NCI-H524 treated with DMSO at 0.1 percent for 48 hours (cell line): ENCODE measurements at regions not wholly inside any gene's neighbourhood (a gene's known extent, or its start where the extent isn't known, plus 50 kb on each side); places are given as distances from the start of the nearest gene placed in this dataset.

Experiments
- DNase-seq: peaks from one replicate; lab custom pipeline; 2025; lab: John Stamatoyannopoulos, UW

DNA sequence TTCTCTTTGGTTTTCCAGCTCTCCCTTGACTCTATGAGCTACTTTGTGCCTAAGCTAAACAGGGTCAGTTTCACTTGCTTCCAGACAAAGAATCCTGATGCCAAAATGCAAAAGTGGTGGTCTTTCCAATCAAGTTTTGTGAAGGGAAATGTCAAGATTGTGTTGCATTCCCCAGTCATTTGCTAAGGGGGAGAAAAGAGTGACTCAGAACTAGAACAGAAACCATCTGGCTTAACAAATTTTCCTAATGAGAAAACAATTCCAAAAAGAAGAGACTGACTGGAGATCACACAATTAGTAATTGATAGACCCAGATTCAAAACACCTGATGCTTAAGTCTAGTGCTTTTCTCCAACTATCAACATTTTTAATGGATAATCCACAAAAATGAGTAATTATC is 235.1 kb upstream of the DIO2 start:
- DNase-seq: no peak

DNA sequence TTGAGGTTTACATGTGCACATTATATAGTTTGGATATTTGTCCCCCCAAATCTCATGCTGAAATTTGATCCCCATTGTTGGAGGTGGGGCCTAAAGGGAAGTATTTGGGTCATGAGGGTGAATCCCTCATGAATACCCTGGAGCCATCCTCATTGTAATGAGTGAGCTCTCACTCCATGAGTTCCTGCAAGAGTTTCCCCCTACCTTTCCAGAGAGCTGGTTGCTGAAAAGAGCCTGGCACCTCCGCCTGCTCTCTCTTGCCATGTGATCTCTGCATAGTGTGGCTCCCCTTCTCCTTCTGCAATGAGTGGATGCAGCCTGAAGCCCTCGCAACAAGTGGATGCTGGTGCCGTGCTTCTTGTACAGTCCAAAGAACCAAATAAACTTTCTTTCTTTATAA is 234.3 kb upstream of the DIO2 start:
- no peak for DNase-seq

DNA sequence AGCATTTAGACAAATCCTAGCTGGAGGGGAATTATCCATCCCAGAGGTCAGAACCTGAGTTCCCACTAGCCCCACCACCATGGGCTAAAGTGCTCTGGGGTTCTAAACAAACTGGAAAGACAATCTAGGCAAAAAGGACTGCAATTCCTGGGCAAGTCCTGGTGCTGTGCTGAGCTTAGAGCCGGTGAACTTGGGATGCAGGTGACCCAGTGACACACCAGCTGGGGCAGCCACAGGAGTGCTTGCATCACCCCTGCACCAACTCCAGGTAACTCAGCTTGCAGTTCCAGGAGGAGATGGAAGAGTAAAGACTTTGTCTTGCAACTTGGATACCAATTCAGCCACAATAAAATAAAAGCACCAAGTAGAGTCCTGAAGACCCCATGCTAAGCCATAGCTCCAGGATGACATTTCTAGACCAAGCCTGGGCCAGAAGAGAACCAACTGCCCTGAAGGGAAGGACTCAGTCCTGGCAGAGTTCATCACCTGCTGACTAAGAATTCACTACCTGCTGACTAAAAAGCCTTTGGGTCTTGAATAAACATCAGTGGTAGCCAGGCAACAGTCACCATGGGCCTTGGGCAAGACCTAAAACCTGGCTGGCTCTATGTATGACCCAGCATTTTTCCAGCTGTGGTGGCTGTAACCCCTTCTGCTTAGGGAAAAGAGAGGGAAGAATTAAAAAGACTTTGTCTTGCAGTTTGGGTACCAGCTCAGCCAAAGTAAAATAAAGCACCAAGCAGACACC is 223.4 kb upstream of the DIO2 start:
- no peak for DNase-seq

DNA sequence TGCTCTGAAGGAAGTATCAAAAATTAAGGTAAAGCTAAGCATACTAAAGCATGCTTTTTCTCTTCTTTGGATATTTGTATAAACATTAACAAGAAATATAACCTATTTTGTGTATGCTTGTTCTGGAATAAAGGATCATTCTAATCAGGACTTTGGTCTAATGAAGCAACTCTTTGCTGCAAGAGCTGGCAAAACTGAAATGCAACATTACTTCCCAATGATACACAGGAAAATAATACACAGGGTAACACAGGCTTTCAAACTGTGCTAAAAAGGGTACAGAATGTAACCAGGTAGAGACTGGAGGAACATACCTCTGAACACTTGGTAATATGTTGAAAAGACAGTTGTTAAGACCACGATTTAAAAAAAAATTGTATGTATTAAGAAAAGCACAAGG is 222.5 kb upstream of the DIO2 start:
- no peak for DNase-seq

DNA sequence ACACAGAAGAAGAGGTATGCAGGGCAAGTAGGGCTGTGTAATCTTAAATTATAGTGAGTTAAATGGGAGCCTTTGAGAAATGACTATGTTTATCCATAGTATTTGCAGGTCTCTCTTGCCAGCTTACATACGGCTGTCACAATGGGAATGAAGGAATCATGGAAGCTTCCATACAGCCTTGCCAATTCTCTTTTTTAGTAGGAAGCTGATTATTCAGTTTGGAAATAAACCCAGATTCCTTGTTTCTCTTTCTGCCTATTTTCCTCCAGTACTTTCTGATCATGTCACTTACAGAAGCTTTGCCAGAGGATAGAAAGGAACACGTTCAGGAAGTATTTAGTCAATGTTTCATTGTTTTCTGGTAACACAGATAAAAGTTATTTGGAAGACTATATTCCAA is 217.4 kb upstream of the DIO2 start:
- DNase-seq: no peak

DNA sequence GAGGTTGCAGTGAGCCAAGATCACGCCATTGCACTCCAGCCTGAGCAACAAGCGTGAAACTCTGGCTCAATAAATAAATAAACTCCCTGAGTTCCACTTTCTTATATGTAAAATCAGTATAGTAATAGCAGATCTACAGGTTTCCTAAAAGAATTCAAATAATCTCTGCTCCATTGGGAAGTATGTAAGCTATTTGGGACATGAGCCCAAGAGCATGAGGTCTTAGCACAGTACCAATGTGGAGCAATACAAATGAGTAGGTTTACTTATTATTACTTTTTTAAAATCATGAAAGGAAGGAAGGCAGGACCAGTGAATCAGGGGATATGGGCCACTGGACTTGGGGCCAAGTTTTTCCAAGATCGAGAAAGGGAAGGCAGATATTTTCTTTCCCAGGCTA is 216.9 kb upstream of the DIO2 start:
- DNase-seq: no peak

DNA sequence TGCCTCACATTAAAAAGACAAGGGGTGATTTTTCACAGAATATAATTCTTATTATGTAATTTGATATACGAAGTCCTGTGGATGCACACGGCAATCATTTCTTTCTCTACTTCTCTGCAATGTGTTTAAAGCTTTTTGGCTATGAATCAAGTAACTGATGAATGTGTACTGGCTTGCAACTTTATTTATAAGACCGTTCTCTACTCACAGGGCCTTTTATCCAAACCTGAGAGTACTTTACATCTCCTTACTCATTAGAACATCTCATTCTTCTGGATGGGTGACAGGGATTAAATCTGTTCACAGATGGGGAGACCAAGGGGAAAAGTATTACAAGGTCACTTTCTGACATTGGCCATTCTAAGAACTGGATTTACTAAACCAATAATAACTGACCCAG is 215.8 kb upstream of the DIO2 start:
- no peak for DNase-seq

DNA sequence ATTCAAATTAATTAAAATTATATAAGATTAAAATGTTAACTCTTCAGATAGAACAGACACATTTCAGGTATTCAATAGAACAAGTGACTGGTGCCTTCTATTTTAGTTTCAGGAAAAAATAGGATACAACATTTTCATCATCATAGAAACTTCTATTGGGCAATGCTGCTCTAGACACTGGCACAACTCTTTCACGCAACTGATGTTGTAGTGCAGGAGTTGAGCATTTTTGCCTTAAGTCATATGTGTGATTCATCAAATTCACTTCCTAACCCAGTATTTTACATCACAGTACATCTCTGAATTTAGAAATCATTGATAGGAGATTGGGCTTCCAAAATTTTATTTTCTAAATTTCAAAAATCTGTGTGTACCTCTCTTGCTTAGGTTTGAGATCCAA is 215.4 kb upstream of the DIO2 start:
- DNase-seq: no peak

DNA sequence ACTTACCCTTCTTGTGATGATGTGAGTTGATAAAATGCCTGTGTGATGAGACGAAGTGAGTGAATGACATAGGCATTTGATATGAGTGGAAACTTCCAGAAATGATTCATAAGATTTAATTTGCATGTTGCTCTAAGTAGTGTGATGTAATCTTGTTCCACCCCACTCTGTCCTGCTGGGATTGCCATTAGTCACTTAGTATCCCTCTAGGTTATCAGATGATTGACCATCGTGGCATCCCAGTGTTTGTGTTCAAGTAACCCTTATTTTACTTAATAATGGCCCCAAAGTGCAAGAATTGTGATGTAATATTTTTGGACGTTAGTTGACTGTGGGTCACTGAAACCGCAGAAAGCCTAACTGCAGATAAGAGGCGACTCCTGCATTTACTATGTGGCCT is 214.4 kb upstream of the DIO2 start:
- DNase-seq: no peak

DNA sequence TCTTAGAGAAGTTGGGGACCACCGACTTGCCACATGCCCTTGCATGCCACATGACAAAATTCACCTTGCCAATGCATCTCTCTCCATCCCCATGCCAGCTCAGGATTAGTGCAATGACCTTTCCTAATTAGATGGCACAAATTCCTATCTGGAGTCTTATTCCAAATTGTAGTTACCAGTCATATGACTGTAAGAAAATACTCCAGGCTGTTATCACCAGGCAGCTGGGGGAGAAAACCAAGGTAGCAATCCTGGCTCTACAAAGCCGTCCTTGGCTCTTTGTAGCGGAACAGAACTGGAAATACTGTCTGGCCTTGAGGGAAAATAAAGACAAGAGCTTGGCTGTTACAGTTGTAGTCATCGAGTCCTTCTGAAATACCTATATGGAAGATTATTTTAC is 208.5 kb upstream of the DIO2 start:
- no peak for DNase-seq

DNA sequence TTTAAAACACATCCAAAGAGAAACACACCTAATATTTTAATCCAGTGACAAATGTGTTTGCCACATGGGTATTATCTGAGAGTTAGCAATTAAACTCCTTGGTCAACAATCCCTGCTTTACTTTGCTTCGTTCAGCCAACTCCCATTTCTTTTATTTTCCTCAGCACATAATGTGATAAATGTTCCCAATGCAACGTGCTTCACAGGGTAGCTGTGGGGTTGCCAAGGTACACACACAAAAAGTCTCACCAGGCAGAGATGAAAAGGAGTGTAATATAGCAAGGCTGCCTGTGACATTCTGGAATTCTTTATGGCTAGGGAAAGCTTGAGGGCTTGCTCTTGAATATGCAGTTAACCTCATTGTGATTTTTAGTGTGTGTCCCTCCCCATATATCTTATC is 208.0 kb upstream of the DIO2 start:
- DNase-seq: no peak

DNA sequence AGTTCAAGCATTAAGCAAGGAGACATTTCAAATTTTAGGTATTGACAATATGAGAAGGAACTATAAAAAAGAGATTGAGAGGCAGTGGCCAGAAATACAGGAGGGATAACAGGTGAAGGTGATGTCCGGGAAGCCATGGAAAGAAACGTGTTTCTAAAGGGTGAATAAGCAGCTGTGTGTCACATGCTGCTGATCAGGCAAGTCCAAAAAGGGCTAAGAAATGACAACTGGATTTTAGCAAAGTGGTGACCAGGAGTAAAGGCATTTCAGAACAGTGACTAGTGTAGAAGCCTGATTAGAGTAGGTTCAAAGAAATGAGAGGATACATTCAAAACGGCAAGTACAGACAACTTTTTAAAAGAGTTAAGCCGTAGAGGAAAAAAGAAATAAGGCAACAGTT is 204.3 kb upstream of the DIO2 start:
- DNase-seq: no peak

DNA sequence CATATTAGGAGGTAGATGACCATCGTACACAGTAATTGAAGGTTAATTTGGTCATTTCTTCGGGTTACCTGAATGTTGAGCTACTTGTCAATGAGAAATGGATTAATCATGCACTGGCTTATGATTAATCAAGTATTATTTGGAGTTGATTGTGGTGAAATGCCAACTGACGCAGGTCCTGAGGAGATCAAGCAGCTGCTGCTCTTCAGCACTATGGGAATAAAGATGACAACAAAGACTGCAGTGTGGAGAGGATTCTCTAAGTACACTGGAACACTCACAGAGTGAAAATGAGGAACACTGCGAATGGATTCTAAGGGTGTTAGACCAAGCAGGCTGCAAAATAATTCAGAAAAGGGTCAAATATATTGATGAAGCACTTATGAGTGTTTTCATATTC is 202.8 kb upstream of the DIO2 start:
- no peak for DNase-seq

DNA sequence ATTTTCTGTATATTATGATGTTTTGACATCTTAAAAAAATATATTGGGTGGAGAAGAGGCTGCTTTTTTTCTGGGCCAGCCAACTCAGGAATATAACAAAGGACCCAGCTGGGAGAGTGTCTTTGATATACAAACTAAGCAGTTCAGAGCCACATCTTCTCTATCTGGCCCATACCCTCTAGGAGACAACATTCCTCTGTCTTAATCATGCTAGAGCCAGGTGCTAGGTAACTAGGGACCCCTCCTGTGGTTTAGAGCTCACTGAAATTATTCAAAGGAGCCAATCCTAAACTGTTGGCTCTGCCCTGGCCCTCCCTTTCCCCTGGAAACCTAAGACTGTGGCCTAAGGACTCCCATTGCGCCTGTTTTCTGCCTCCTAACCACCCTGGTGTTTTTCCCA is 193.1 kb upstream of the DIO2 start:
- no peak for DNase-seq

DNA sequence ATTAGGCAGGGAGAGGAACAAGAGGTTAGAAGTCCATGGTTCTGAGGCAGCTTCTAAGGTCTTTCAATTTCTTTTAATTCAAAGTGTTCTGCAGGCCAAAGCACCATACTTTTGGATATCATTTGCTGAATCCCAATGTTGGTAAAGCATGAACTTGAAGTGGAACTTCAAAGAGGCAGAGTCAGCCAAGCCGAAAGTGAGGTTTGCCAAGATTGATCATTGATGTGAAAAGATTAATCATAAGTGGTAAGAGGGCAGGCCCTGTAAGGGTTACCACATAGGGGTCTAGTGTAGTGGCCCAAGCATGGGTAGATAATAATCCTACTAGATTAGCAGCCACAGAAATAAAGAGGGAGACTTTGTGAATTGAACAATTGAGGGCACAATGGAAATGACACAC is 191.7 kb upstream of the DIO2 start:
- DNase-seq: no peak

DNA sequence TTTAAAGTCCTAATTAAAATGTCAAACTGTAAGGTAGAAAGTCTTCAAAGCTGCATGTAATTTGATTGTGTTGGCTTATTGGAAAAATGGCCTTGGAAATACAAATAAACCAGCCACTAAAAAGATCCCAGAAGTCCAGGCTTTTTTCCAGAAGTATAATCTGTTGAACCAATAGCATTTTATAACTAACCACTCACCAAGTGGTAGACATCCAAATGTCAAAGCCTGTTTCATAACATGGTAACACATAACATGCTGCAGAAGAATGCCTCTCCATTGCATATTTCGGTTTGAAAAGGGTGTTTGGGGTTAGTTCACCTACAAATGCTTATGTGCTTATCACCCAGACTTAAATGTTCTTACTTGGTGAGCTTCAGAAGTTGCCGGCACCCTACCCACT is 183.7 kb upstream of the DIO2 start:
- DNase-seq: no peak

DNA sequence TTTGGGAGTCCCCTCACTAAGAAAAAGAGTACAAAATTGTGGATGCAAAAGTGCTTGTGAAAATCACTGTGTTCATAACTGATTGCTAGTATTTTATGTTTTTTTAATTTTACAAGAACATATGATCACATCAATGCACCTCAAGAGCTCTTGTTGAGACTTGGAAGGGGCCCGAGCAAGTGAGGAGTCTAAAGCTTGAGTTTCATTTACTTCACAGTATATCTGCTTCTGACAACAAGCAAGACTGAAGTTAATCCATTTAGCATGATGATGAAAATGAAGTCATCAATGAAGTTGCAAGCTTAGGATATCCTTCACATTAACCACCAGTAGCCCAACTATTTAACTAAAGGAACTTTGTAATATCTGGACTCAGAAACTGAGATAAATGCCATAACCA is 182.5 kb upstream of the DIO2 start:
- no peak for DNase-seq

DNA sequence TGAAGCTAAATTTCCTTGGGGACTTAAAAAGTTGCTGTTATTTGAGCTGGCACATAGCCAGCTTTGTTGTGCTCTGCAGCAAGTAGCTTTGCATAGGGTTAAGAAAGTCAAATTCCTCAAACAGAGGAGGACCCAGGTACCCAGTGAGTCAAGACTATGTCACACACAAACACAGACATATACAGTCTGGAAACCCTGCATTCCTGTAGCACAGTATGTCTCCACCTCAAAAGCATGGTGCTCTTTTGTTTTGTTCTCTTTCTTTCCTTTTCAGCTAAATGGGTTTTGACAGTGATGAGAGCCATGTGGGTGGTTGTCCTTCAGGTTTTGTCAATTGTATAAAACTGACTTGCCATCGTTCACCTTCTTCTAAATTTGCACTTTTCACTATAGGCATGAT is 179.6 kb upstream of the DIO2 start:
- DNase-seq: no peak

DNA sequence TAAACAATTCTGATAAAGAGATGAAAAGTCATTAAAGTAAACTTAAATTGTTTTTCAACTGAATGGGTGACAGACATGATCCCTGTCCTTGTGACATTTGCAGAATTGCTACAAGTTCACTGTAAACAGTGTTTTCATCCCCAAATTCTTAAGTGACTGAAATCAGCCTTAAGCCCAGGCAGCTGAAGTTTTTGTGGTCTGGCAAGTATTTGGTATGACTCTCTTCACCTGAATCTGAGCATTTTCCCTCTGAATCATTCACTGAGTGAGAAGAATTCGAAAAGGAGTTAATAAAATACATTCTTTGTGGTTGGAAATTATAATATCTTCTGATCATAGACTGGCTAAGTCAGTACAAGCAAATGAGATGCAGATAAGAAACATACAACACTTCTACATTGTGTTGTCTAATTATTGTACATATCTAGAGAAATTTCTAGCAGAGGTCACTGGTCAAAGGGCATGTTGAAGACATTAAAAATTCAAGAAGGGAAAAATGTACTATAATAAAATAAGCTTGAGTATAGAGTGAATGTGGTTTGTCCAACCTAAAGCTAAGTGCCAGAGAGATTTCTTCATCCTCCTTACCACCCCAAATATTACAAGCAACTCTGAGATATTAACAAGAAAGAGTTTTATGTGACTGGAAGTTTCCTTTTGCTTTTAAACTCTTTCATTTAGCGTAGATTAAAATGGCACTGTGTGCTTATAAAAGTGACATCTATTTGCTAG is 177.8 kb upstream of the DIO2 start:
- DNase-seq: no peak

DNA sequence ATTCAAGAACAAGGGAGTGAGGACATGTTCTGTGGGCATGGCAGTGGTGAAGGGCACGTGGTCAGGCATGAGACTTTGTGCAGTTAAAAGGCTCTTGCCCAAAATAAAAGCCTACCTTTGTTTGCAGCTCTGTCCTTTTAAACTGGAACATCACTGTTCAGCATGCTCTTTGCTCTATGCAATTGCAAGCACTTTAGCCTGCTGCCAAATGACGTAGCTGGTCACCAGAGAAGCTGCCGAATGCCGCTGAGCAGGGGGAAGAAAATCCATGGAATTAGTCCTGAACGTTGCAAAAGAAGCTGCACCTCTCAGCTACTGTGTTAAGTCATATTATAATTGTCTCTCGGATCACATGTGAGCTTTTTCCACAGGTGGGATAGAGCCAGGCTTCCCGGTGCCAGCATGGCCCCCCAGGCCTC is 176.3 kb upstream of the DIO2 start:
- DNase-seq: no peak

DNA sequence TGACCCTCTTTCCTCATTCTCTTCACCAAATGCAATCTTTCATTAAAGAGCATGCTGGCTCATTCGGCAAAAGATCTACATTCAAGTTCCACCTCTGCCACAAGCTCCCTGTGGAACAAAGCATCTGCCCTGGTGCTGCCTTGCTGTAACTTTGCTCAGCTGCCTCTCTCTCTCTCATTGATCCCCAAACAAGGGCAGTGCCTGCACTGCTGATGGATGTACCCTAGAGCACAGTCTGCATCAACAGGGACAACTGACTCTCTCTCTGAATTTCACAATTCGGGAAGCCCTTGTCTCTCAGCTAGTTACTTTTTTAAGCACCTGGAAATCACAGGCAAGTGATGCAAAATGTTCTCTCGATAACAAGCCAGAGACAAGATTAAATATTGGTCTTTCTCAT is 174.0 kb upstream of the DIO2 start:
- no peak for DNase-seq

DNA sequence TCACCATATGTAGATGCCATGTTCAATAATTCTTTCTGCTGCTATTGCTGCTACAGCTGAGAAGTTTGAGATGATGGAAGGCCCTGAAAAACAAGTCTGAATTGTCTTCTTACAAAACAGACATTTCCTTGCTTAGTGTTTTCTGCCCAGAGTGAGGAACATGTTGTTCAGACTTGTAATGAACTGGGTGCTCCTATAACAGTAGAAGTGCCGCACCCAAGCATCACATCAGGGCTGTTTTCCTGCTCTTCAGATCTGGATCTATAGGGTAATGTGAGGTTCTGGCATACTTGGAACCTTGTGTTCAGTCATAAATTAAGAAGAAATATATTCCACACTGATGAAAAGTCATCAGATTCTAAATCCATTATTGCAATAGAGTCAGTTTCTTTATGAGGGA is 171.9 kb upstream of the DIO2 start:
- DNase-seq: no peak

DNA sequence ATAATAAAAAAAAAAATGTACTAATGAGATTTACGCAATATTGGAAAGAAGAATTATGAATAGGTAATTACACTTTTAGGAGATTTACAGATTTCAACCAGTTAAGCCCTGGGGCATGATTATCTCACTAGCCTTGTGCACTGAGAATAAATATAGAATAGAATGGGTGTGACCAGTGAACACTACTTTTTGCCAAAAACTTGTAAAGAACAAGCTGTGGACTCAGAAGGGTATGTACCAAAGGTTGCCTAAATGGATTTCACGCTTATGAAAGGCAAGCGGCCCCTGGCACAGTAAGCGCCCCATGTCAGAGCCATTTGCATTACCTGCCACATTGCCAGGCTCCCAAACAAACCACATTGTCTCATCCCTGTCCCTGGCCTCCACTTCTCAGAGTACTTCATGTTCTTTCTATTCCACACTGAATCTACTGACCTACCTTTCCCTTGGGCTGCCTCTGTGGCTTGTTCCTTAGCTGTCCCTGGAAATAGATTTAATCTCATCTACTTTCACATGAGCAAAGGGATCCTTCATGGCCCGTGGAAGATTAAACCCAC is 170.6 kb upstream of the DIO2 start:
- no peak for DNase-seq

DNA sequence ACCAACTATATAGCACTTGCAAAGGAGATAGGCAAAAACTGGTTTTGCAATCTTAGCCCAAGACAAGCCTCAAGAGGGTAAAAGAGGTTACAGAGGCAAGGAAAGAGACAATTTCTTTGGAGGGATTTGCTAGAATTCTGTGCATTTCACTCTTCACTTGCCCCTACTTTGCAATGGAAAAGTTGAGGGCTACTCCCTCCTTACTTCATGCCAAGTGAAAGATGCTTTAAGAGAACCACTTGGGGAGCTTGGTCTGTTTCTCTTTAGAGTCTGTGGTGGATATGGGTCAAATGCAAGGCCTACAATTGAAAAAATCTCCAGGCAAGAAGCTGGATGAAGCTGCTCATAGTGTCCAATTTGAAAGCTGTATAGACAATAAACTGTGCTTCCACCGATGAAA is 167.7 kb upstream of the DIO2 start:
- no peak for DNase-seq
